Smooth muscle cell (in vitro differentiated cells): ENCODE measurements at regions not wholly inside any gene's neighbourhood (a gene's known extent, or its start where the extent isn't known, plus 50 kb on each side); places are given as distances from the start of the nearest gene placed in this dataset.

ENCODE experiments used
- DNase-seq: peaks from one replicate; lab custom pipeline; 2025; ENCODE audit not compliant: unreplicated experiment; lab: John Stamatoyannopoulos, UW
- H2AFZ ChIP-seq: fragments of 200-600 bp; sonication (generic); 2 replicates; pipeline ENCODE4 v1.6.0; 2016; ENCODE audit warnings: antibody characterized with exemption, low read depth, mild to moderate bottlenecking
- H3F3A ChIP-seq: fragments of 200-600 bp; sonication (generic); 2 replicates; pipeline ENCODE4 v1.6.0; 2017; ENCODE audit warnings: antibody characterized with exemption, low read depth
- H3K27ac ChIP-seq: fragments of 200-600 bp; sonication (generic); 2 replicates; pipeline ENCODE4 v1.5.1; 2016; ENCODE audit warnings: low read depth, mild to moderate bottlenecking
- H3K27me3 ChIP-seq: fragments of 200-600 bp; sonication (generic); 2 replicates; pipeline ENCODE4 v1.6.1; 2016; ENCODE audit warnings: low read depth, mild to moderate bottlenecking
- H3K36me3 ChIP-seq: fragments of 200-600 bp; sonication (generic); 2 replicates; pipeline ENCODE4 v1.5.1; 2016; ENCODE audit warnings: low read depth
- H3K4me1 ChIP-seq: fragments of 200-600 bp; sonication (generic); 2 replicates; pipeline ENCODE4 v1.5.1; 2016; ENCODE audit warnings: low read depth
- H3K4me2 ChIP-seq: fragments of 200-600 bp; sonication (generic); 2 replicates; pipeline ENCODE4 v1.6.0; 2016; ENCODE audit warnings: mild to moderate bottlenecking
- H3K4me3 ChIP-seq: fragments of 200-600 bp; sonication (generic); 2 replicates; pipeline ENCODE4 v1.5.1; 2016; ENCODE audit warnings: mild to moderate bottlenecking
- H3K79me2 ChIP-seq: fragments of 200-600 bp; sonication (generic); 2 replicates; pipeline ENCODE4 v1.6.0; 2016; ENCODE audit warnings: low read depth, mild to moderate bottlenecking
- H3K9ac ChIP-seq: fragments of 200-600 bp; sonication (generic); 2 replicates; pipeline ENCODE4 v1.6.0; 2016; ENCODE audit warnings: low read depth
- H3K9me3 ChIP-seq: fragments of 200-600 bp; sonication (generic); replicated peaks from 2 replicates; pipeline ENCODE4 v1.5.1; 2016; ENCODE audit warnings: low read depth
- H4K20me1 ChIP-seq: fragments of 200-600 bp; sonication (generic); 2 replicates; pipeline ENCODE4 v1.6.0; 2016; ENCODE audit warnings: low read depth
- CTCF ChIP-seq: fragments of 200-600 bp; sonication (generic); IDR thresholded peaks from 2 replicates; pipeline ENCODE4 v1.5.1; 2017; ENCODE audit warnings: borderline replicate concordance, mild to moderate bottlenecking, antibody characterized with exemption; ENCODE audit not compliant: insufficient read depth, poor library complexity, severe bottlenecking
- WGBS: methylation state at CpG from one replicate; pipeline ENCODE4 v1.1.7; 2016; ENCODE audit warnings: low lambda C conversion rate; 5-methylcytosine and 5-hydroxymethylcytosine counted together

- H3K4me1 ChIP-seq: no peaks in the 10 kb centered on the region
- 81% methylated on average over 5 of the region's 5 CpGs for WGBS
- no peak overlapping the region for H2AFZ ChIP-seq
- no peak for DNase-seq
- no peak overlapping the region for H3K4me3 ChIP-seq
- TF ChIP-seq CTCF: no peak
- H3K9ac ChIP-seq: no peak overlapping the region
- H4K20me1 ChIP-seq: no peaks in the 10 kb centered on the region
- no peaks in the 10 kb centered on the region for H3K36me3 ChIP-seq
- H3K79me2 ChIP-seq: no peaks in the 10 kb centered on the region
- H3F3A ChIP-seq: no peaks in the 10 kb centered on the region
- no peak overlapping the region for H3K4me2 ChIP-seq
- H3K9me3 ChIP-seq: no peaks in the 10 kb centered on the region
- H3K27ac ChIP-seq: no peak overlapping the region
- no peaks in the 10 kb centered on the region for H3K27me3 ChIP-seq
Measured at GRCh38 chr4:19531906-19532848, 719.5 kb upstream of the SLIT2 start.

DNA sequence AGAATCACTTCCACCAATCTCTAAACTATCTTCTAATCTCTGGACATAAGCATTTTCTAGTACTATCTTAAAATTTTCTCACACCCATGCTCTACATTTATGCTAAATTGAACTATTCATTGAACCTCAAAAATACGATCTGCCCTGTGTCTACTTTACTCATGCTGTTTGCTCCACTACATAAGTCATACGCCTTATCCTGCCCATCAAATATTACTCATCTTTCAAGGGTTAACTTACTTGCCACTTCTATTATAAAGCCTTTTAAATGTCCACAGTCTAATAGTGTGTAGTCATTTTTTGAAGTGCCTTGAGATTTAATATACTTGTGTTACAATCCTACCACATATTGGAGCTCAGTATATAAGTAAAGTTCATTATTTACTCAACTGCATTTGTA, 727.7 kb upstream of the SLIT2 start:
- WGBS: 97% methylated on average over 2 of the region's 2 CpGs

GRCh38 chr4:19522966-19523365, 728.7 kb upstream of the SLIT2 start:
- H3K27ac ChIP-seq: no peak overlapping the region
- H3K9me3 ChIP-seq: no peaks in the 10 kb centered on the region
- H3K9ac ChIP-seq: no peak overlapping the region
- no peak for DNase-seq
- H3K4me1 ChIP-seq: no peaks in the 10 kb centered on the region
- no peaks in the 10 kb centered on the region for H3K27me3 ChIP-seq
- H3K4me3 ChIP-seq: no peak overlapping the region
- H3K36me3 ChIP-seq: no peaks in the 10 kb centered on the region
- H3F3A ChIP-seq: no peaks in the 10 kb centered on the region
- H2AFZ ChIP-seq: no peak overlapping the region
- TF ChIP-seq CTCF: no peak
- WGBS: 97% methylated on average over 3 of the region's 3 CpGs
- H3K79me2 ChIP-seq: no peaks in the 10 kb centered on the region
- no peak overlapping the region for H3K4me2 ChIP-seq
- no peaks in the 10 kb centered on the region for H4K20me1 ChIP-seq

More for the DNA sequence above, 727.7 kb upstream of the SLIT2 start:
- Histone ChIP-seq H3K9ac (no peak overlapping the region), H3F3A (no peaks in the 10 kb centered on the region), H3K9me3 (no peaks in the 10 kb centered on the region), H3K4me2 (no peak overlapping the region), H3K4me1 (no peaks in the 10 kb centered on the region), H3K36me3 (no peaks in the 10 kb centered on the region), H3K27me3 (no peaks in the 10 kb centered on the region), H2AFZ (no peak overlapping the region), H3K79me2 (no peaks in the 10 kb centered on the region), H3K4me3 (no peak overlapping the region), H4K20me1 (no peaks in the 10 kb centered on the region), H3K27ac (no peak overlapping the region)
- DNase-seq: no peak
- no peak for TF ChIP-seq CTCF
